Adrenal gland (tissue), 5 donors: ENCODE measurements at regions not wholly inside any gene's neighbourhood (a gene's known extent, or its start where the extent isn't known, plus 50 kb on each side); places are given as distances from the start of the nearest gene placed in this dataset.

ENCODE experiments used
- POLR2A ChIP-seq, 2 donors: fragments of 450-650 bp; IDR thresholded peaks; one replicate each; pipeline ENCODE4 v1.6.1; 2017; ENCODE audit warnings: antibody characterized with exemption in 2 of 2, mild to moderate bottlenecking in 2 of 2, moderate library complexity in 1 of 2
- TF ChIP-seq, protein P1 (sequence below), 6 experiments: fragments of 450-650 bp in 4 of 6; fragments of 200-600 bp in 2 of 6; sonication (generic) in 1 of 6; IDR thresholded peaks; 1 replicate in 5 of 6; 2 replicates in 1 of 6; pipeline versions ENCODE4 v1.5.1 to v1.8.0; 2016 to 2021; ENCODE audit warnings: antibody characterized with exemption in 6 of 6, mild to moderate bottlenecking in 2 of 6, moderate library complexity in 1 of 6
- donor health status: DM: no; HTN: no; CAD: no.

- TF ChIP-seq, protein P1, sequence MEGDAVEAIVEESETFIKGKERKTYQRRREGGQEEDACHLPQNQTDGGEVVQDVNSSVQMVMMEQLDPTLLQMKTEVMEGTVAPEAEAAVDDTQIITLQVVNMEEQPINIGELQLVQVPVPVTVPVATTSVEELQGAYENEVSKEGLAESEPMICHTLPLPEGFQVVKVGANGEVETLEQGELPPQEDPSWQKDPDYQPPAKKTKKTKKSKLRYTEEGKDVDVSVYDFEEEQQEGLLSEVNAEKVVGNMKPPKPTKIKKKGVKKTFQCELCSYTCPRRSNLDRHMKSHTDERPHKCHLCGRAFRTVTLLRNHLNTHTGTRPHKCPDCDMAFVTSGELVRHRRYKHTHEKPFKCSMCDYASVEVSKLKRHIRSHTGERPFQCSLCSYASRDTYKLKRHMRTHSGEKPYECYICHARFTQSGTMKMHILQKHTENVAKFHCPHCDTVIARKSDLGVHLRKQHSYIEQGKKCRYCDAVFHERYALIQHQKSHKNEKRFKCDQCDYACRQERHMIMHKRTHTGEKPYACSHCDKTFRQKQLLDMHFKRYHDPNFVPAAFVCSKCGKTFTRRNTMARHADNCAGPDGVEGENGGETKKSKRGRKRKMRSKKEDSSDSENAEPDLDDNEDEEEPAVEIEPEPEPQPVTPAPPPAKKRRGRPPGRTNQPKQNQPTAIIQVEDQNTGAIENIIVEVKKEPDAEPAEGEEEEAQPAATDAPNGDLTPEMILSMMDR (IDR thresholded peaks at IDR 0.05): no peak
- no peak for TF ChIP-seq POLR2A (IDR thresholded peaks at IDR 0.05)
Measured at GRCh38 chr20:56996533-56996932, 269.9 kb downstream of the BMP7 start.
